H9 (cell line): ENCODE measurements at regions not wholly inside any gene's neighbourhood (a gene's known extent, or its start where the extent isn't known, plus 50 kb on each side); places are given as distances from the start of the nearest gene placed in this dataset.

Experiments
- DNase-seq: peaks from one replicate; pipeline ENCODE4 v3.0.0-alpha.2; 2017
- H2AFZ ChIP-seq: one replicate; pipeline ENCODE4 v1.6.1; 2013; ENCODE audit warnings: mild to moderate bottlenecking, low read length, control low read depth, moderate library complexity
- H2AK5ac ChIP-seq: 2 replicates; pipeline ENCODE4 v1.6.1; 2013; ENCODE audit warnings: low read length, control low read depth, mixed read lengths; ENCODE audit not compliant: insufficient read length
- H2BK120ac ChIP-seq: one replicate; pipeline ENCODE4 v1.6.1; 2013; ENCODE audit warnings: low read depth, mild to moderate bottlenecking, low read length, control low read depth, inconsistent platforms; ENCODE audit not compliant: poor library complexity, severe bottlenecking
- H2BK12ac ChIP-seq: 2 replicates; pipeline ENCODE4 v1.6.1; 2013; ENCODE audit warnings: low read length, control low read depth, mixed read lengths, low read depth; ENCODE audit not compliant: insufficient read length
- H2BK15ac ChIP-seq: 2 replicates; pipeline ENCODE4 v1.6.1; 2013; ENCODE audit warnings: low read depth, low read length, control low read depth
- H2BK20ac ChIP-seq: one replicate; pipeline ENCODE4 v1.6.1; 2013; ENCODE audit warnings: low read depth, mild to moderate bottlenecking, low read length, control low read depth, inconsistent platforms; ENCODE audit not compliant: poor library complexity, severe bottlenecking
- H2BK5ac ChIP-seq: 2 replicates; pipeline ENCODE4 v1.6.1; 2013; ENCODE audit warnings: low read length, control low read depth, mixed read lengths; ENCODE audit not compliant: insufficient read length
- H3K14ac ChIP-seq: 2 replicates; pipeline ENCODE4 v1.6.1; 2013; ENCODE audit warnings: low read length, control low read depth; ENCODE audit not compliant: insufficient read depth
- H3K18ac ChIP-seq: 2 replicates; pipeline ENCODE4 v1.6.1; 2013; ENCODE audit warnings: low read depth, mild to moderate bottlenecking, mixed read lengths, low read length, control low read depth; ENCODE audit not compliant: insufficient read length
- H3K23ac ChIP-seq: 2 replicates; pipeline ENCODE4 v1.6.1; 2013; ENCODE audit warnings: low read length, control low read depth, mixed read lengths, low read depth; ENCODE audit not compliant: insufficient read length
- H3K23me2 ChIP-seq: 2 replicates; pipeline ENCODE4 v1.6.1; 2013; ENCODE audit warnings: low read depth, mild to moderate bottlenecking, mixed read lengths, low read length, control low read depth; ENCODE audit not compliant: insufficient read length, poor library complexity, severe bottlenecking
- H3K27ac ChIP-seq: 2 replicates; pipeline ENCODE4 v1.5.1; 2013; ENCODE audit warnings: low read length, control low read depth, mixed read lengths, low read depth; ENCODE audit not compliant: insufficient read length
- H3K27me3 ChIP-seq: 2 replicates; pipeline ENCODE4 v1.6.1; 2013; ENCODE audit warnings: low read length, control low read depth, inconsistent platforms; ENCODE audit not compliant: insufficient read depth
- H3K4ac ChIP-seq: 2 replicates; pipeline ENCODE4 v1.6.1; 2013; ENCODE audit warnings: low read depth, mild to moderate bottlenecking, control low read depth, inconsistent platforms, low read length, moderate library complexity
- H3K4me1 ChIP-seq: 2 replicates; pipeline ENCODE4 v1.6.1; 2013; ENCODE audit warnings: low read length, control low read depth, inconsistent platforms; ENCODE audit not compliant: insufficient read depth
- H3K4me2 ChIP-seq: 2 replicates; pipeline ENCODE4 v1.6.1; 2013; ENCODE audit warnings: low read length, control low read depth, mixed read lengths; ENCODE audit not compliant: insufficient read length, insufficient read depth
- H3K56ac ChIP-seq: 2 replicates; pipeline ENCODE4 v1.6.1; 2013; ENCODE audit warnings: low read depth, mild to moderate bottlenecking, mixed read lengths, low read length, control low read depth; ENCODE audit not compliant: insufficient read length
- H3K79me1 ChIP-seq: 2 replicates; pipeline ENCODE4 v1.6.1; 2013; ENCODE audit warnings: low read depth, mild to moderate bottlenecking, moderate library complexity, low read length, control low read depth, inconsistent platforms; ENCODE audit not compliant: insufficient read depth, poor library complexity, severe bottlenecking
- H3K79me2 ChIP-seq: 2 replicates; pipeline ENCODE4 v1.6.1; 2013; ENCODE audit warnings: low read length, control low read depth, inconsistent platforms; ENCODE audit not compliant: insufficient read depth
- H3K9ac ChIP-seq: 2 replicates; pipeline ENCODE4 v1.6.1; 2013; ENCODE audit warnings: low read length, control low read depth, mixed read lengths; ENCODE audit not compliant: insufficient read length; ENCODE audit errors: extremely low read depth
- H3K9me3 ChIP-seq: one replicate; pipeline ENCODE4 v1.6.1; 2013; ENCODE audit warnings: low read depth, low read length, inconsistent platforms; ENCODE audit not compliant: control insufficient read depth
- H3T11ph ChIP-seq: one replicate; pipeline ENCODE4 v1.6.1; 2013; ENCODE audit warnings: mild to moderate bottlenecking, low read length, control low read depth, inconsistent platforms
- H4K20me1 ChIP-seq: one replicate; pipeline ENCODE4 v1.6.1; 2013; ENCODE audit not compliant: control insufficient read depth, insufficient read length, insufficient read depth
- H4K5ac ChIP-seq: 2 replicates; pipeline ENCODE4 v1.6.1; 2013; ENCODE audit warnings: low read depth, mild to moderate bottlenecking, mixed read lengths, low read length, control low read depth; ENCODE audit not compliant: insufficient read length
- H4K8ac ChIP-seq: replicated peaks from 2 replicates; pipeline ENCODE4 v1.6.1; 2013; ENCODE audit warnings: low read length, control low read depth, mixed read lengths, low read depth; ENCODE audit not compliant: insufficient read length
- H4K91ac ChIP-seq: 2 replicates; pipeline ENCODE4 v1.6.1; 2013; ENCODE audit warnings: low read depth, mild to moderate bottlenecking, moderate library complexity, mixed read lengths, low read length, control low read depth; ENCODE audit not compliant: insufficient read length
- H3K27ac Mint-ChIP-seq, 3 experiments: 2 replicates in 2 of 3; 3 replicates in 1 of 3; pipeline ENCODE4 v1.8.0; 2020 to 2021; ENCODE audit warnings: mixed read lengths in 3 of 3, mild to moderate bottlenecking in 1 of 3, moderate library complexity in 1 of 3
- H3K27me3 Mint-ChIP-seq: 2 replicates; pipeline ENCODE4 v1.8.0; 2021; ENCODE audit warnings: low read depth, mild to moderate bottlenecking, moderate library complexity, mixed read lengths
- H3K36me3 Mint-ChIP-seq, 3 experiments: 2 replicates in 2 of 3; 3 replicates in 1 of 3; pipeline ENCODE4 v1.8.0; 2020 to 2021; ENCODE audit warnings: low read depth in 3 of 3, mixed read lengths in 3 of 3; ENCODE audit not compliant: insufficient read depth in 1 of 3
- H3K4me1 Mint-ChIP-seq, 2 experiments: 2 replicates each; pipeline ENCODE4 v1.8.0; 2020; ENCODE audit warnings: mixed read lengths in 2 of 2
- H3K4me3 Mint-ChIP-seq, 2 experiments: 2 replicates in 1 of 2; 3 replicates in 1 of 2; pipeline ENCODE4 v1.8.0; 2020 to 2021; ENCODE audit warnings: mild to moderate bottlenecking in 2 of 2, mixed read lengths in 2 of 2, moderate library complexity in 1 of 2
- H3K9me3 Mint-ChIP-seq, 2 experiments: 2 replicates in 1 of 2; 3 replicates in 1 of 2; pipeline ENCODE4 v1.8.0; 2020; ENCODE audit warnings: mild to moderate bottlenecking in 2 of 2, mixed read lengths in 2 of 2, moderate library complexity in 1 of 2
- CTCF ChIP-seq: fragments of 200-600 bp; sonication (generic); conservative IDR thresholded peaks from 3 replicates; pipeline ENCODE4 v1.8.0; 2021; ENCODE audit warnings: antibody characterized with exemption, mild to moderate bottlenecking
- WGBS: extraction: QIAGEN DNeasy Blood & Tissue Kit; methylation state at CpG from one replicate; pipeline ENCODE4 v1.1.7; 2013; ENCODE audit warnings: missing lambda C conversion rate, low lambda C conversion rate, mixed read lengths; ENCODE audit not compliant: insufficient read length; ENCODE audit errors: extremely low coverage; 5-methylcytosine and 5-hydroxymethylcytosine counted together

- Histone ChIP-seq H2BK20ac (no peak overlapping the region), H2BK5ac (no peak overlapping the region), H2AK5ac (no peak overlapping the region), H3K79me1 (no peaks in the 10 kb centered on the region), H3K9me3 (no peaks in the 10 kb centered on the region), H3K23ac (no peak overlapping the region), H4K20me1 (no peaks in the 10 kb centered on the region), H3K27ac (no peak overlapping the region), H3K79me2 (no peaks in the 10 kb centered on the region), H4K8ac (no peak overlapping the region), H3K14ac (no peak overlapping the region), H2AFZ (no peak overlapping the region), H3K9ac (no peak overlapping the region), H3T11ph (no peak overlapping the region), H2BK15ac (no peak overlapping the region), H3K4me1 (no peaks in the 10 kb centered on the region), H3K4ac (no peak overlapping the region), H3K23me2 (no peaks in the 10 kb centered on the region), H3K27me3 (no peaks in the 10 kb centered on the region), H3K4me2 (no peak overlapping the region), H4K91ac (no peak overlapping the region), H3K18ac (no peak overlapping the region), H3K56ac (no peak overlapping the region), H4K5ac (no peak overlapping the region), H2BK120ac (no peak overlapping the region), H2BK12ac (no peak overlapping the region)
- DNase-seq = no peak
- WGBS = no CpG with 5 or more reads among the region's 1 CpG
- Mint-ChIP-seq H3K4me3 (no peak overlapping the region), H3K27ac (no peak overlapping the region), H3K27me3 (no peaks in the 10 kb centered on the region), H3K4me1 (no peaks in the 10 kb centered on the region), H3K36me3 (no peaks in the 10 kb centered on the region), H3K9me3 (no peaks in the 10 kb centered on the region; a peak in 1 of 5 replicates)
- TF ChIP-seq CTCF = no peak
Measured at GRCh38 chrX:109934434-109934833, 68.5 kb upstream of the TMEM164 start.
